SK-N-SH (cell line): ENCODE measurements at regions not wholly inside any gene's neighbourhood (a gene's known extent, or its start where the extent isn't known, plus 50 kb on each side); places are given as distances from the start of the nearest gene placed in this dataset.

Source experiments
- CTCF ChIA-PET: fragments of 300-600, 350-600 bp; formaldehyde crosslinking; extraction: SDS; loops from one replicate; lab custom pipeline; 2021; lab: Yijun Ruan, JAX
- POLR2A ChIA-PET: fragments of 350-600 bp; sonication (Branson Sonifier 250); formaldehyde crosslinking; extraction: SDS; loops from one replicate; lab custom pipeline; 2020; ENCODE audit warnings: antibody characterized with exemption, inconsistent platforms; lab: Yijun Ruan, JAX
- DNase-seq: peaks from one replicate; pipeline ENCODE4 v3.0.0; 2012
- H2AFZ ChIP-seq: fragments of 200-600 bp; sonication (generic); 2 replicates; pipeline ENCODE4 v1.8.1; 2016; ENCODE audit warnings: antibody characterized with exemption, mild to moderate bottlenecking, low read depth
- H3F3A ChIP-seq: fragments of 200-600 bp; sonication (generic); replicated peaks from 2 replicates; pipeline ENCODE3; 2016; ENCODE audit warnings: antibody characterized with exemption, mild to moderate bottlenecking; ENCODE audit not compliant: insufficient read depth
- H3K27ac ChIP-seq, 2 experiments: fragments of 200-500 bp in 1 of 2; fragments of 200-600 bp in 1 of 2; sonication (Bioruptor generic) in 1 of 2; sonication (generic), shearing (Covaris generic) in 1 of 2; 2 replicates each; pipeline versions ENCODE4 v1.5.1 to v1.6.1; 2014 to 2016; ENCODE audit warnings: low read depth in 2 of 2, inconsistent platforms in 1 of 2, low read length in 1 of 2, mild to moderate bottlenecking in 1 of 2, mixed read lengths in 1 of 2
- H3K27me3 ChIP-seq: fragments of 200-600 bp; sonication (generic), shearing (Covaris generic); 2 replicates; pipeline ENCODE4 v1.6.1; 2016; ENCODE audit warnings: mixed run types; ENCODE audit not compliant: insufficient read depth
- H3K36me3 ChIP-seq, 2 experiments: fragments of 200-500 bp in 1 of 2; fragments of 200-600 bp in 1 of 2; sonication (Bioruptor generic) in 1 of 2; sonication (generic) in 1 of 2; replicated peaks in 1 of 2; 2 replicates each; pipeline versions ENCODE3 to v1.5.1; 2014 to 2016; ENCODE audit warnings: low read length in 1 of 2, mild to moderate bottlenecking in 1 of 2; ENCODE audit not compliant: insufficient read depth in 2 of 2, control insufficient read depth in 1 of 2
- H3K4me1 ChIP-seq, 2 experiments: fragments of 200-500 bp in 1 of 2; fragments of 200-600 bp in 1 of 2; sonication (Bioruptor generic) in 1 of 2; sonication (generic), shearing (Covaris generic) in 1 of 2; 2 replicates each; pipeline versions ENCODE4 v1.5.1 to v1.6.1; 2014 to 2016; ENCODE audit warnings: low read depth in 1 of 2, low read length in 1 of 2, mixed run types in 1 of 2; ENCODE audit not compliant: insufficient read depth in 2 of 2, control insufficient read depth in 1 of 2
- H3K4me2 ChIP-seq: fragments of 200-600 bp; sonication (generic), shearing (Covaris generic); 2 replicates; pipeline ENCODE4 v1.6.1; 2017; ENCODE audit warnings: mixed run types
- H3K4me3 ChIP-seq, 2 experiments: fragments of 200-500 bp in 1 of 2; fragments of 200-600 bp in 1 of 2; sonication (Bioruptor generic) in 1 of 2; sonication (generic), shearing (Covaris generic) in 1 of 2; 2 replicates each; pipeline versions ENCODE4 v1.5.1 to v1.8.1; 2014 to 2016; ENCODE audit warnings: low read depth in 2 of 2, inconsistent platforms in 1 of 2, low read length in 1 of 2, mild to moderate bottlenecking in 1 of 2, mixed read lengths in 1 of 2, moderate library complexity in 1 of 2
- H3K79me2 ChIP-seq: fragments of 200-600 bp; sonication (generic); 2 replicates; pipeline ENCODE4 v1.8.1; 2017; ENCODE audit warnings: mild to moderate bottlenecking; ENCODE audit not compliant: insufficient read depth
- H3K9ac ChIP-seq: fragments of 200-600 bp; sonication (generic); 2 replicates; pipeline ENCODE4 v1.6.1; 2017; ENCODE audit warnings: mixed run types
- H3K9me2 ChIP-seq: fragments of 200-600 bp; sonication (generic); 2 replicates; pipeline ENCODE4 v1.6.1; 2017; ENCODE audit warnings: mixed run types
- H3K9me3 ChIP-seq: fragments of 200-600 bp; sonication (generic); 2 replicates; pipeline ENCODE4 v1.6.1; 2017; ENCODE audit warnings: mixed run types, mild to moderate bottlenecking, moderate library complexity
- H4K20me1 ChIP-seq: fragments of 200-600 bp; sonication (generic); 2 replicates; pipeline ENCODE4 v1.6.1; 2017; ENCODE audit warnings: mild to moderate bottlenecking, mixed run types; ENCODE audit not compliant: insufficient read depth
- CHD2 ChIP-seq: fragments of 150-350 bp; IDR thresholded peaks from 2 replicates; pipeline ENCODE4 v1.6.1; 2018; ENCODE audit warnings: low read length; ENCODE audit not compliant: partially characterized antibody
- ELF1 ChIP-seq: IDR thresholded peaks from 2 replicates; pipeline ENCODE4 v1.4.0; 2012
- EP300 ChIP-seq, 2 experiments: IDR thresholded peaks; 2 replicates each; pipeline versions ENCODE4 v1.4.0 to v1.6.1; 2012; ENCODE audit warnings: borderline replicate concordance in 1 of 2, low read depth in 1 of 2, low read length in 1 of 2
- EZH2phosphoT487 ChIP-seq: fragments of 200-600 bp; sonication (generic); IDR thresholded peaks from 2 replicates; pipeline ENCODE4 v1.6.1; 2017; ENCODE audit warnings: low read depth, mixed run types, mild to moderate bottlenecking, antibody characterized with exemption, moderate library complexity, borderline replicate concordance
- FOXM1 ChIP-seq: IDR thresholded peaks from 2 replicates; pipeline ENCODE4 v1.4.0; 2012; ENCODE audit warnings: low read depth, mild to moderate bottlenecking
- GATA2 ChIP-seq: sonication (generic); formaldehyde crosslinking; IDR thresholded peaks from 2 replicates; pipeline ENCODE4 v1.5.0; 2020; ENCODE audit warnings: mild to moderate bottlenecking, missing genetic modification reagents
- JUND ChIP-seq: IDR thresholded peaks from 2 replicates; pipeline ENCODE4 v1.4.0; 2012
- MAX ChIP-seq: IDR thresholded peaks from 2 replicates; pipeline ENCODE4 v1.4.0; 2012; ENCODE audit warnings: low read depth
- MEF2A ChIP-seq: IDR thresholded peaks from 2 replicates; pipeline ENCODE4 v1.4.0; 2012; ENCODE audit warnings: low read depth, borderline replicate concordance
- MXI1 ChIP-seq: IDR thresholded peaks from 2 replicates; pipeline ENCODE4 v1.6.1; 2012; ENCODE audit warnings: mild to moderate bottlenecking, low read depth, low read length, improper control_type of control experiment
- NRF1 ChIP-seq: IDR thresholded peaks from 2 replicates; pipeline ENCODE4 v1.6.1; 2012; ENCODE audit warnings: low read depth, mild to moderate bottlenecking, low read length
- PBX3 ChIP-seq: IDR thresholded peaks from 2 replicates; pipeline ENCODE4; 2012
- POLR2AphosphoS5 ChIP-seq: IDR thresholded peaks from 2 replicates; pipeline ENCODE4 v1.6.1; 2012; ENCODE audit warnings: low read depth, low read length
- RAD21 ChIP-seq: IDR thresholded peaks from 2 replicates; pipeline ENCODE4 v1.6.1; 2012; ENCODE audit warnings: mild to moderate bottlenecking, low read length
- RXRA ChIP-seq: IDR thresholded peaks from 2 replicates; pipeline ENCODE4 v1.4.0; 2012; ENCODE audit warnings: low read depth, mild to moderate bottlenecking, borderline replicate concordance
- SIN3A ChIP-seq: IDR thresholded peaks from 2 replicates; pipeline ENCODE4 v1.6.1; 2012; ENCODE audit warnings: low read depth, mild to moderate bottlenecking, low read length, moderate library complexity, borderline replicate concordance
- SMC3 ChIP-seq: IDR thresholded peaks from 2 replicates; pipeline ENCODE4 v1.6.1; 2012; ENCODE audit warnings: low read depth, low read length, improper control_type of control experiment
- TAF1 ChIP-seq: IDR thresholded peaks from 2 replicates; pipeline ENCODE4 v1.6.1; 2012; ENCODE audit warnings: low read depth, mild to moderate bottlenecking, low read length, moderate library complexity, borderline replicate concordance
- TCF12 ChIP-seq: IDR thresholded peaks from 2 replicates; pipeline ENCODE4 v1.4.0; 2012
- TEAD4 ChIP-seq: IDR thresholded peaks from 2 replicates; pipeline ENCODE4 v1.4.0; 2012; ENCODE audit warnings: mild to moderate bottlenecking, borderline replicate concordance; ENCODE audit not compliant: insufficient read depth
- USF1 ChIP-seq: IDR thresholded peaks from 2 replicates; pipeline ENCODE4 v1.4.0; 2012; ENCODE audit warnings: low read depth, borderline replicate concordance
- YY1 ChIP-seq: IDR thresholded peaks from 2 replicates; pipeline ENCODE4 v1.4.0; 2012; ENCODE audit warnings: low read depth, mild to moderate bottlenecking
- WGBS: methylation state at CpG from one replicate; pipeline ENCODE4 v1.1.6; 2017; ENCODE audit warnings: low lambda C conversion rate; 5-methylcytosine and 5-hydroxymethylcytosine counted together

- no peak for DNase-seq
- CTCF ChIA-PET: no interaction called here
- H4K20me1 ChIP-seq: no peaks in the 10 kb centered on the region
- 95% methylated on average over 6 of the region's 6 CpGs for WGBS
- H3F3A ChIP-seq: no peaks in the 10 kb centered on the region
- no peaks in the 10 kb centered on the region for H3K9me3 ChIP-seq
- no peaks in the 10 kb centered on the region for H3K79me2 ChIP-seq
- no peak overlapping the region for H3K4me2 ChIP-seq
- H3K27ac ChIP-seq: no peak overlapping the region
- no peaks in the 10 kb centered on the region for H3K36me3 ChIP-seq
- POLR2A ChIA-PET: no interaction called here
- H3K27me3 ChIP-seq: no peaks in the 10 kb centered on the region
- H3K9me2 ChIP-seq: no peaks in the 10 kb centered on the region
- no peak overlapping the region for H3K4me3 ChIP-seq
- peaks cover 0 to 7% of the 10 kb centered on the region in 2 experiments; a peak in 1 of 4 replicates for H3K4me1 ChIP-seq
- TF ChIP-seq EZH2phosphoT487 (no peak), POLR2AphosphoS5 (no peak), TCF12 (no peak), NRF1 (no peak), RXRA (no peak), JUND (no peak), EP300 (IDR thresholded peaks at IDR 0.05; ENCODE audit: borderline replicate concordance in 1 of 2, low read depth in 1 of 2, low read length in 1 of 2) (no peak), SIN3A (no peak), MXI1 (no peak), USF1 (no peak), SMC3 (no peak), TEAD4 (no peak), CHD2 (no peak), TAF1 (no peak), RAD21 (no peak), YY1 (no peak)
- H3K9ac ChIP-seq: no peak overlapping the region
- no peak overlapping the region for H2AFZ ChIP-seq
These were observed 285.4 kb upstream of the USP24 start for GRCh38 chr1:55500601-55501000.

GRCh38 chr1:55490547-55490946 is 275.4 kb upstream of the USP24 start:
- TF ChIP-seq MAX (no peak), EP300 (IDR thresholded peaks at IDR 0.05; ENCODE audit: borderline replicate concordance in 1 of 2, low read depth in 1 of 2, low read length in 1 of 2) (no peak), MEF2A (no peak), YY1 (no peak), ELF1 (no peak), GATA2 (CRISPR knock-in tag) (no peak), EZH2phosphoT487 (no peak), JUND (no peak), PBX3 (no peak), TAF1 (no peak), SMC3 (no peak), FOXM1 (no peak)
- TF ChIP-seq, all 33 proteins: peak for 0
- POLR2A ChIA-PET: no interaction called here
- CTCF ChIA-PET: interaction anchor here (1.3 kb wide), 1 partner anchor 12 kb away, joined by 3 read pairs; no protein-coding TSS in a partner anchor

More at GRCh38 chr1:55490547-55490946, 275.4 kb upstream of the USP24 start:
- Histone ChIP-seq H3K27ac (no peak overlapping the region), H3K27me3 (no peaks in the 10 kb centered on the region), H3K4me1 (no peaks in the 10 kb centered on the region; a peak in 1 of 4 replicates), H3K9me3 (no peaks in the 10 kb centered on the region), H3K9me2 (no peaks in the 10 kb centered on the region), H3F3A (no peaks in the 10 kb centered on the region), H4K20me1 (no peaks in the 10 kb centered on the region), H2AFZ (peak overlapping the region; percentile 47; the same call in 1 of the 2 replicates), H3K4me3 (no peak overlapping the region), H3K36me3 (no peaks in the 10 kb centered on the region), H3K9ac (no peak overlapping the region), H3K79me2 (no peaks in the 10 kb centered on the region), H3K4me2 (no peak overlapping the region)
- 43% methylated on average over 1 of the region's 1 CpG for WGBS
- no peak for DNase-seq
